Ovary (tissue), 7 donors: ENCODE measurements at regions not wholly inside any gene's neighbourhood (a gene's known extent, or its start where the extent isn't known, plus 50 kb on each side); places are given as distances from the start of the nearest gene placed in this dataset.

ENCODE experiments used
- DNase-seq, 5 donors: peaks; one replicate each; pipeline ENCODE4 v3.0.0-alpha.2; 2019 to 2020
- H3K27ac ChIP-seq, 2 donors: fragments of 200-600 bp; one replicate each; pipeline versions ENCODE4 v1.5.1 to v1.8.0; 2019 to 2022
- H3K27me3 ChIP-seq: fragments of 200-600 bp; one replicate; pipeline ENCODE4 v1.8.0; 2022
- H3K36me3 ChIP-seq: fragments of 200-600 bp; sonication (generic); one replicate; pipeline ENCODE4 v1.5.1; 2019
- H3K4me1 ChIP-seq: one replicate; pipeline ENCODE4 v1.8.1; 2013; ENCODE audit warnings: mild to moderate bottlenecking, moderate library complexity; ENCODE audit not compliant: insufficient read depth
- H3K4me3 ChIP-seq: fragments of 200-600 bp; sonication (generic); one replicate; pipeline ENCODE4 v1.5.1; 2017
- H3K9me3 ChIP-seq, 2 donors: fragments of 200-600 bp in 1 of 2; sonication (generic) in 1 of 2; one replicate each; pipeline versions ENCODE4 v1.5.1 to v1.8.1; 2013 to 2019; ENCODE audit warnings: mild to moderate bottlenecking in 1 of 2, moderate library complexity in 1 of 2
- CTCF ChIP-seq, 3 donors: fragments of 450-650 bp in 2 of 3; fragments of 200-600 bp in 1 of 3; IDR thresholded peaks; one replicate each; pipeline versions ENCODE4 v1.5.1 to v1.8.0; 2016 to 2022; ENCODE audit warnings: antibody characterized with exemption in 3 of 3, mild to moderate bottlenecking in 1 of 3
- EP300 ChIP-seq: sonication (generic); formaldehyde crosslinking; IDR thresholded peaks from one replicate; pipeline ENCODE4 v1.6.1; 2017; ENCODE audit warnings: antibody characterized with exemption
- POLR2A ChIP-seq: fragments of 450-650 bp; IDR thresholded peaks from one replicate; pipeline ENCODE4 v1.6.1; 2017; ENCODE audit warnings: antibody characterized with exemption, mild to moderate bottlenecking, moderate library complexity
- WGBS, 3 donors: extraction: QIAGEN DNeasy Blood & Tissue Kit in 1 of 3; methylation state at CpG; one replicate each; pipeline versions ENCODE4 v1.1.5 to v1.1.7; 2013 to 2017; 5-methylcytosine and 5-hydroxymethylcytosine counted together
- intact Hi-C, 4 donors: fragments of 100-400 bp; cut with DNase I; formaldehyde crosslinking; loops; one replicate each; pipeline versions ENCODE4 v1.11.0 to v1.15.1; 2022 to 2023
- donor health status: DM: no; HTN: no; CAD: no; lungs with moderate emphysema.
- donor health status: DM: no; HTN: no; CAD: no.
- donor health status: Bipolar disorder and iron deficiency.
- donor health status: DM: no; HTN: no; CAD: no.
- donor health status: DM: yes; HTN: yes; CAD: no.

GRCh38 chr6:143607168-143607567 is 70.6 kb upstream of the PHACTR2 start:
- intact Hi-C loops: no loop called here
- WGBS, 3 donors: 60 to 66% (median 65%) methylated on average over 7 of the region's 7 CpGs
- Histone ChIP-seq H3K4me1 (peaks cover 1% of the 10 kb centered on the region), H3K36me3 (no peaks in the 10 kb centered on the region), H3K27ac (no peak overlapping the region), H3K4me3 (no peak overlapping the region), H3K27me3 (no peaks in the 10 kb centered on the region), H3K9me3 (no peaks in the 10 kb centered on the region)
- no peak for DNase-seq
- TF ChIP-seq EP300 (no peak), POLR2A (no peak), CTCF (IDR thresholded peaks at IDR 0.05) (no peak)

GRCh38 chr6:143605906-143606521 is 71.8 kb upstream of the PHACTR2 start:
- no peak for DNase-seq
- Histone ChIP-seq H3K9me3 (no peaks in the 10 kb centered on the region), H3K4me3 (no peak overlapping the region), H3K27ac (no peak overlapping the region), H3K4me1 (peaks cover 1% of the 10 kb centered on the region), H3K27me3 (no peaks in the 10 kb centered on the region), H3K36me3 (no peaks in the 10 kb centered on the region)
- TF ChIP-seq CTCF (IDR thresholded peaks at IDR 0.05) (no peak), EP300 (no peak), POLR2A (no peak)
- intact Hi-C loops: no loop called here
- WGBS, 3 donors: 77 to 91% (median 89%) methylated on average over 6 of the region's 6 CpGs

GRCh38 chr6:143603455-143603854 is 74.3 kb upstream of the PHACTR2 start:
- H3K4me1 ChIP-seq: peaks cover 1% of the 10 kb centered on the region
- no peaks in the 10 kb centered on the region for H3K36me3 ChIP-seq
- DNase-seq: no peak
- WGBS, 3 donors: 22 to 33% (median 30%) methylated on average over 1 of the region's 1 CpG
- H3K27ac ChIP-seq: no peak overlapping the region
- H3K9me3 ChIP-seq: no peaks in the 10 kb centered on the region
- no peaks in the 10 kb centered on the region for H3K27me3 ChIP-seq
- TF ChIP-seq EP300 (no peak), CTCF (IDR thresholded peaks at IDR 0.05) (no peak), POLR2A (no peak)
- H3K4me3 ChIP-seq: no peak overlapping the region
- intact Hi-C loops: no loop called here

GRCh38 chr6:143601504-143601903 is 76.3 kb upstream of the PHACTR2 start:
- DNase-seq: no peak
- intact Hi-C loops: no loop called here
- Histone ChIP-seq H3K27me3 (no peaks in the 10 kb centered on the region), H3K9me3 (no peaks in the 10 kb centered on the region), H3K4me3 (no peak overlapping the region), H3K36me3 (no peaks in the 10 kb centered on the region), H3K4me1 (peaks cover 4% of the 10 kb centered on the region), H3K27ac (no peak overlapping the region)
- WGBS, 3 donors: 34 to 71% (median 36%) methylated on average over 2 of the region's 2 CpGs
- no peak for TF ChIP-seq EP300
- no peak for TF ChIP-seq CTCF (IDR thresholded peaks at IDR 0.05)
- TF ChIP-seq POLR2A: no peak
